MM.1S (cell line): ENCODE measurements at regions not wholly inside any gene's neighbourhood (a gene's known extent, or its start where the extent isn't known, plus 50 kb on each side); places are given as distances from the start of the nearest gene placed in this dataset.

ENCODE experiments used
- DNase-seq: peaks from one replicate; pipeline ENCODE4 v3.0.0-alpha.2; 2015
- H2AFZ ChIP-seq: fragments of 300-600 bp; sonication (generic); 2 replicates; pipeline ENCODE4 v1.6.0; 2016; ENCODE audit warnings: antibody characterized with exemption, low read length
- H3F3A ChIP-seq: fragments of 300-600 bp; sonication (generic); 2 replicates; pipeline ENCODE4 v1.6.1; 2016; ENCODE audit warnings: mild to moderate bottlenecking, antibody characterized with exemption, low read length, moderate library complexity, mixed read lengths; ENCODE audit not compliant: insufficient read depth
- H3K27ac ChIP-seq: fragments of 300-600 bp; sonication (generic); 2 replicates; pipeline ENCODE4 v1.5.1; 2016; ENCODE audit warnings: mild to moderate bottlenecking, low read length
- H3K27me3 ChIP-seq: fragments of 300-600 bp; sonication (generic); replicated peaks from 2 replicates; pipeline ENCODE4 v1.6.0; 2016; ENCODE audit warnings: low read length; ENCODE audit not compliant: insufficient read depth
- H3K36me3 ChIP-seq: fragments of 300-600 bp; sonication (generic); replicated peaks from 2 replicates; pipeline ENCODE4 v1.6.1; 2016; ENCODE audit warnings: mild to moderate bottlenecking, low read length, mixed read lengths; ENCODE audit not compliant: insufficient read depth
- H3K4me1 ChIP-seq: fragments of 300-600 bp; sonication (generic); 2 replicates; pipeline ENCODE4 v1.6.1; 2016; ENCODE audit warnings: low read length, mixed read lengths
- H3K4me2 ChIP-seq: fragments of 300-600 bp; sonication (generic); 2 replicates; pipeline ENCODE4 v1.6.0; 2016; ENCODE audit warnings: low read depth, low read length
- H3K4me3 ChIP-seq: fragments of 300-600 bp; sonication (generic); 2 replicates; pipeline ENCODE4 v1.5.1; 2016; ENCODE audit warnings: low read length, mixed read lengths
- H3K79me2 ChIP-seq: fragments of 300-600 bp; sonication (generic); 2 replicates; pipeline ENCODE4 v1.6.1; 2016; ENCODE audit warnings: mixed run types, low read length, mixed read lengths
- H3K9ac ChIP-seq: fragments of 300-600 bp; sonication (generic); 2 replicates; pipeline ENCODE4 v1.6.1; 2016; ENCODE audit warnings: low read length, mixed read lengths
- H3K9me2 ChIP-seq: fragments of 300-600 bp; sonication (generic); replicated peaks from 2 replicates; pipeline ENCODE4 v1.6.1; 2016; ENCODE audit warnings: mild to moderate bottlenecking, low read length, mixed read lengths; ENCODE audit not compliant: insufficient read depth
- H3K9me3 ChIP-seq: fragments of 300-600 bp; sonication (generic); replicated peaks from 2 replicates; pipeline ENCODE4 v1.6.1; 2016; ENCODE audit warnings: mild to moderate bottlenecking, low read length, mixed read lengths; ENCODE audit not compliant: insufficient read depth
- H4K20me1 ChIP-seq: fragments of 300-600 bp; sonication (generic); 2 replicates; pipeline ENCODE4 v1.6.1; 2016; ENCODE audit warnings: mild to moderate bottlenecking, low read length, moderate library complexity, mixed read lengths; ENCODE audit not compliant: insufficient read depth
- CTCF ChIP-seq: fragments of 300-600 bp; sonication (generic); IDR thresholded peaks from 2 replicates; pipeline ENCODE4 v1.5.1; 2016; ENCODE audit warnings: antibody characterized with exemption, low read length, mixed read lengths
- EZH2 ChIP-seq: fragments of 300-600 bp; sonication (generic); optimal IDR thresholded peaks from 2 replicates; pipeline ENCODE3; 2017; ENCODE audit warnings: low read depth, mild to moderate bottlenecking, antibody characterized with exemption, low read length, mixed read lengths
- EZH2phosphoT487 ChIP-seq: fragments of 300-600 bp; sonication (generic); IDR thresholded peaks from 2 replicates; pipeline ENCODE4 v1.6.1; 2018; ENCODE audit warnings: antibody characterized with exemption, low read length

GRCh38 chr7:15049157-15049556 is 146.6 kb upstream of the DGKB start:
- DNase-seq = no peak
- TF ChIP-seq EZH2phosphoT487 = no peak
- no peak for TF ChIP-seq EZH2
- no peak for TF ChIP-seq CTCF

GRCh38 chr7:15046861-15047260 is 144.3 kb upstream of the DGKB start:
- Histone ChIP-seq H3K27ac (no peak overlapping the region), H3K4me3 (no peak overlapping the region), H3K4me2 (no peak overlapping the region), H3K9me2 (no peaks in the 10 kb centered on the region; the same call in 1 of the 2 replicates), H3F3A (no peaks in the 10 kb centered on the region), H3K9ac (no peak overlapping the region), H3K36me3 (no peaks in the 10 kb centered on the region), H3K27me3 (no peaks in the 10 kb centered on the region), H3K79me2 (no peaks in the 10 kb centered on the region), H3K9me3 (no peaks in the 10 kb centered on the region), H2AFZ (no peak overlapping the region), H3K4me1 (no peaks in the 10 kb centered on the region), H4K20me1 (no peaks in the 10 kb centered on the region)
- no peak for DNase-seq
- TF ChIP-seq EZH2phosphoT487 (no peak), EZH2 (no peak), CTCF (no peak)

More at GRCh38 chr7:15049157-15049556, 146.6 kb upstream of the DGKB start:
- Histone ChIP-seq H3K27ac (no peak overlapping the region), H3F3A (no peaks in the 10 kb centered on the region), H4K20me1 (no peaks in the 10 kb centered on the region), H3K27me3 (no peaks in the 10 kb centered on the region), H3K4me2 (no peak overlapping the region), H3K9me2 (no peaks in the 10 kb centered on the region; the same call in 1 of the 2 replicates), H3K79me2 (no peaks in the 10 kb centered on the region), H2AFZ (no peak overlapping the region), H3K4me1 (no peaks in the 10 kb centered on the region), H3K9ac (no peak overlapping the region), H3K4me3 (no peak overlapping the region), H3K9me3 (no peaks in the 10 kb centered on the region), H3K36me3 (no peaks in the 10 kb centered on the region)

GRCh38 chr7:15043931-15044330 is 141.4 kb upstream of the DGKB start:
- Histone ChIP-seq H3K4me2 (no peak overlapping the region), H3K9ac (no peak overlapping the region), H4K20me1 (no peaks in the 10 kb centered on the region), H2AFZ (no peak overlapping the region), H3K9me3 (no peaks in the 10 kb centered on the region), H3K9me2 (no peaks in the 10 kb centered on the region; the same call in 1 of the 2 replicates), H3K4me1 (no peaks in the 10 kb centered on the region), H3K79me2 (no peaks in the 10 kb centered on the region), H3K27ac (no peak overlapping the region), H3K27me3 (no peaks in the 10 kb centered on the region), H3K4me3 (no peak overlapping the region), H3K36me3 (no peaks in the 10 kb centered on the region), H3F3A (no peaks in the 10 kb centered on the region)
- TF ChIP-seq EZH2 = no peak
- TF ChIP-seq CTCF = no peak
- TF ChIP-seq EZH2phosphoT487 = no peak
- DNase-seq = no peak
